A549 (cell line): ENCODE measurements at regions not wholly inside any gene's neighbourhood (a gene's known extent, or its start where the extent isn't known, plus 50 kb on each side); places are given as distances from the start of the nearest gene placed in this dataset.

Source experiments
- ATAC-seq, 2 experiments: fragments of 200-7000 bp in 1 of 2; fragments of >200 bp in 1 of 2; cut with Nextera tagmentation in 1 of 2; cut with Tn5 transposase in 1 of 2; 3 replicates each; pipeline versions ENCODE4 v1.8.0 to v1.9.1; 2018 to 2020; ENCODE audit warnings: mild to moderate bottlenecking in 1 of 2, moderate library complexity in 1 of 2
- CTCF ChIA-PET: fragments of 300-600 bp; sonication (Branson Sonifier 250); formaldehyde crosslinking; extraction: SDS; loops from one replicate; lab custom pipeline; 2021; ENCODE audit warnings: antibody characterized with exemption, inconsistent platforms; lab: Yijun Ruan, JAX
- POLR2A ChIA-PET: fragments of 350-600 bp; formaldehyde crosslinking; extraction: SDS; loops from one replicate; lab custom pipeline; 2021; ENCODE audit warnings: antibody characterized with exemption, inconsistent platforms; lab: Yijun Ruan, JAX
- DNase-seq, 2 experiments: peaks; one replicate each; pipeline versions ENCODE4 v3.0.0 to v3.0.0-alpha.2; 2011 to 2016; ENCODE audit warnings: low read depth in 1 of 2, low spot score in 1 of 2
- FAIRE-seq: peaks from 2 replicates; lab custom pipeline; 2011; peaks lifted over from hg19 to GRCh38; lab: Jason Lieb, UNC
- H3K27ac ChIP-seq, 2 experiments: fragments of >200 bp; sonication (Bioruptor Twin); formaldehyde crosslinking; 3 replicates each; pipeline ENCODE4 v1.5.1; 2016 to 2017
- H3K4me1 ChIP-seq: fragments of >200 bp; sonication (Bioruptor Twin); formaldehyde crosslinking; 3 replicates; pipeline ENCODE4 v1.6.1; 2016
- H3K4me2 ChIP-seq: fragments of >200 bp; sonication (Bioruptor Twin); formaldehyde crosslinking; 3 replicates; pipeline ENCODE4 v1.6.1; 2016
- H3K4me3 ChIP-seq: fragments of >200 bp; sonication (Bioruptor Twin); formaldehyde crosslinking; 3 replicates; pipeline ENCODE4 v1.5.1; 2016
- H3K9me3 ChIP-seq: fragments of >200 bp; sonication (Bioruptor Twin); formaldehyde crosslinking; 3 replicates; pipeline ENCODE4 v1.6.1; 2016
- BHLHE40 ChIP-seq: IDR thresholded peaks from 2 replicates; pipeline ENCODE4 v1.6.1; 2012; ENCODE audit warnings: low read depth, low read length, inconsistent platforms
- CBX8 ChIP-seq: fragments of 200-600 bp; sonication (generic); IDR thresholded peaks from 2 replicates; pipeline ENCODE4 v1.6.1; 2016
- CTCF ChIP-seq: fragments of >200 bp; sonication (Bioruptor Twin); formaldehyde crosslinking; IDR thresholded peaks from 3 replicates; pipeline ENCODE4 v1.5.1; 2016
- EHF ChIP-seq: fragments of 250-450 bp; sonication (Bioruptor Pico); IDR thresholded peaks from 2 replicates; pipeline ENCODE4 v1.5.0; 2020; ENCODE audit warnings: mild to moderate bottlenecking
- EP300 ChIP-seq, 2 experiments: fragments of >200 bp; sonication (Bioruptor Twin); formaldehyde crosslinking; IDR thresholded peaks; 2 replicates in 1 of 2; 3 replicates in 1 of 2; pipeline ENCODE4 v1.6.1; 2016 to 2017
- ESRRA ChIP-seq: fragments of 150-350 bp; IDR thresholded peaks from 2 replicates; pipeline ENCODE4 v1.6.1; 2014; ENCODE audit warnings: mild to moderate bottlenecking, low read length, borderline replicate concordance
- FOSL2 ChIP-seq, 2 experiments: fragments of 450-650 bp in 1 of 2; fragments of >200 bp in 1 of 2; sonication (Bioruptor Twin) in 1 of 2; formaldehyde crosslinking; IDR thresholded peaks; 2 replicates each; pipeline versions ENCODE4 v1.5.0 to v1.6.1; 2016 to 2020; ENCODE audit warnings: mild to moderate bottlenecking in 1 of 2, moderate library complexity in 1 of 2
- FOXS1 ChIP-seq: fragments of 250-450 bp; sonication (Bioruptor Pico); IDR thresholded peaks from 2 replicates; pipeline ENCODE4 v1.5.0; 2020; ENCODE audit warnings: mild to moderate bottlenecking, moderate library complexity
- HEYL ChIP-seq: fragments of 250-450 bp; sonication (Bioruptor Pico); IDR thresholded peaks from 2 replicates; pipeline ENCODE4 v1.8.0; 2021; ENCODE audit warnings: mild to moderate bottlenecking, moderate library complexity
- HOXB13 ChIP-seq: fragments of 250-450 bp; sonication (Bioruptor Pico); IDR thresholded peaks from 2 replicates; pipeline ENCODE4 v1.5.0; 2020; ENCODE audit warnings: low read depth, mild to moderate bottlenecking, moderate library complexity
- MAZ ChIP-seq: fragments of 150-350 bp; IDR thresholded peaks from 2 replicates; pipeline ENCODE4 v1.6.1; 2014; ENCODE audit warnings: antibody characterized with exemption, low read depth, low read length, borderline replicate concordance
- NFE2L2 ChIP-seq: fragments of 150-350 bp; conservative IDR thresholded peaks from 2 replicates; pipeline ENCODE4 v1.6.1; 2014; ENCODE audit warnings: low read length
- NPAS2 ChIP-seq: fragments of 250-450 bp; sonication (Bioruptor Pico); IDR thresholded peaks from 2 replicates; pipeline ENCODE4 v1.8.0; 2022; ENCODE audit warnings: mild to moderate bottlenecking, moderate library complexity, borderline replicate concordance
- NR3C1 ChIP-seq: fragments of >200 bp; sonication (Bioruptor Twin); formaldehyde crosslinking; IDR thresholded peaks from 3 replicates; pipeline ENCODE4 v1.6.1; 2017
- PBX3 ChIP-seq: IDR thresholded peaks from 2 replicates; pipeline ENCODE4 v1.6.1; 2012
- POLR2A ChIP-seq: IDR thresholded peaks from 2 replicates; pipeline ENCODE4 v1.6.1; 2012; ENCODE audit warnings: mild to moderate bottlenecking, low read length
- POLR2AphosphoS2 ChIP-seq: conservative IDR thresholded peaks from 2 replicates; pipeline ENCODE4 v1.6.1; 2012; ENCODE audit warnings: low read length, improper control_type of control experiment, inconsistent platforms
- RARB ChIP-seq: fragments of 250-450 bp; sonication (Bioruptor Pico); IDR thresholded peaks from 2 replicates; pipeline ENCODE4 v1.8.0; 2021; ENCODE audit warnings: mild to moderate bottlenecking, moderate library complexity
- SMC3 ChIP-seq: fragments of >200 bp; sonication (Bioruptor Twin); formaldehyde crosslinking; IDR thresholded peaks from 3 replicates; pipeline ENCODE4 v1.6.1; 2018; ENCODE audit warnings: inconsistent platforms
- TFCP2L1 ChIP-seq: fragments of 250-450 bp; sonication (Bioruptor Pico); IDR thresholded peaks from 2 replicates; pipeline ENCODE4 v1.5.0; 2021; ENCODE audit warnings: mild to moderate bottlenecking
- TP53 ChIP-seq: fragments of 250-450 bp; sonication (Bioruptor Pico); IDR thresholded peaks from 2 replicates; pipeline ENCODE4 v1.5.0; 2021; ENCODE audit warnings: mild to moderate bottlenecking, moderate library complexity
- ZC3H11A ChIP-seq: fragments of 450-650 bp; IDR thresholded peaks from 2 replicates; pipeline ENCODE4 v1.6.1; 2014; ENCODE audit warnings: antibody characterized with exemption, mild to moderate bottlenecking
- ZNF302 ChIP-seq: fragments of 250-450 bp; sonication (Bioruptor Pico); IDR thresholded peaks from 2 replicates; pipeline ENCODE4 v1.9.0; 2021; ENCODE audit warnings: inconsistent platforms, mild to moderate bottlenecking, moderate library complexity
- WGBS: methylation state at CpG from one replicate; pipeline ENCODE4 v1.1.6; 2017; ENCODE audit errors: missing lambda C conversion rate; 5-methylcytosine and 5-hydroxymethylcytosine counted together
- TF ChIP-seq, protein P1 (sequence below): fragments of 200-600 bp; sonication (generic); IDR thresholded peaks from 2 replicates; pipeline ENCODE4 v1.6.1; 2016; ENCODE audit warnings: antibody characterized with exemption, mild to moderate bottlenecking, moderate library complexity
- TF ChIP-seq, protein P2 (sequence below): fragments of >200 bp; sonication (Bioruptor Twin); formaldehyde crosslinking; IDR thresholded peaks from 2 replicates; pipeline ENCODE4 v1.6.1; 2016
- TF ChIP-seq, protein P3 (sequence below): fragments of 250-450 bp; sonication (Bioruptor Pico); IDR thresholded peaks from 2 replicates; pipeline ENCODE4 v1.5.0; 2021; ENCODE audit warnings: mild to moderate bottlenecking, moderate library complexity, borderline replicate concordance
- TF ChIP-seq, protein P4 (sequence below): IDR thresholded peaks from 2 replicates; pipeline ENCODE4 v1.6.1; 2012; ENCODE audit warnings: low read depth, borderline replicate concordance

- ATAC-seq (no peak), DNase-seq (no peak), FAIRE-seq (no peak)
- no peaks in the 10 kb centered on the region for H3K4me1 ChIP-seq
- WGBS = 58% methylated on average over 1 of the region's 1 CpG
- H3K9me3 ChIP-seq = no peaks in the 10 kb centered on the region
- no peak overlapping the region for H3K4me2 ChIP-seq
- no peak overlapping the region for H3K27ac ChIP-seq
- ChIA-PET CTCF (no interaction called here), POLR2A (no interaction called here)
- no peak for TF ChIP-seq EHF (CRISPR knock-in tag)
- no peak for TF ChIP-seq POLR2AphosphoS2
- no peak for TF ChIP-seq ESRRA
- TF ChIP-seq PBX3 = no peak
- TF ChIP-seq SMC3 = no peak
- TF ChIP-seq HOXB13 (CRISPR knock-in tag) = no peak
- TF ChIP-seq POLR2A = no peak
- TF ChIP-seq, protein P1, sequence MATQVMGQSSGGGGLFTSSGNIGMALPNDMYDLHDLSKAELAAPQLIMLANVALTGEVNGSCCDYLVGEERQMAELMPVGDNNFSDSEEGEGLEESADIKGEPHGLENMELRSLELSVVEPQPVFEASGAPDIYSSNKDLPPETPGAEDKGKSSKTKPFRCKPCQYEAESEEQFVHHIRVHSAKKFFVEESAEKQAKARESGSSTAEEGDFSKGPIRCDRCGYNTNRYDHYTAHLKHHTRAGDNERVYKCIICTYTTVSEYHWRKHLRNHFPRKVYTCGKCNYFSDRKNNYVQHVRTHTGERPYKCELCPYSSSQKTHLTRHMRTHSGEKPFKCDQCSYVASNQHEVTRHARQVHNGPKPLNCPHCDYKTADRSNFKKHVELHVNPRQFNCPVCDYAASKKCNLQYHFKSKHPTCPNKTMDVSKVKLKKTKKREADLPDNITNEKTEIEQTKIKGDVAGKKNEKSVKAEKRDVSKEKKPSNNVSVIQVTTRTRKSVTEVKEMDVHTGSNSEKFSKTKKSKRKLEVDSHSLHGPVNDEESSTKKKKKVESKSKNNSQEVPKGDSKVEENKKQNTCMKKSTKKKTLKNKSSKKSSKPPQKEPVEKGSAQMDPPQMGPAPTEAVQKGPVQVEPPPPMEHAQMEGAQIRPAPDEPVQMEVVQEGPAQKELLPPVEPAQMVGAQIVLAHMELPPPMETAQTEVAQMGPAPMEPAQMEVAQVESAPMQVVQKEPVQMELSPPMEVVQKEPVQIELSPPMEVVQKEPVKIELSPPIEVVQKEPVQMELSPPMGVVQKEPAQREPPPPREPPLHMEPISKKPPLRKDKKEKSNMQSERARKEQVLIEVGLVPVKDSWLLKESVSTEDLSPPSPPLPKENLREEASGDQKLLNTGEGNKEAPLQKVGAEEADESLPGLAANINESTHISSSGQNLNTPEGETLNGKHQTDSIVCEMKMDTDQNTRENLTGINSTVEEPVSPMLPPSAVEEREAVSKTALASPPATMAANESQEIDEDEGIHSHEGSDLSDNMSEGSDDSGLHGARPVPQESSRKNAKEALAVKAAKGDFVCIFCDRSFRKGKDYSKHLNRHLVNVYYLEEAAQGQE = no peak
- TF ChIP-seq FOSL2 (IDR thresholded peaks at IDR 0.05) = no peak
- TF ChIP-seq FOSL2 (CRISPR knock-in tag; IDR thresholded peaks at IDR 0.05) = no peak
- no peak for TF ChIP-seq ZNF302 (CRISPR knock-in tag)
- no peak for TF ChIP-seq CBX8
- TF ChIP-seq BHLHE40 = no peak
- no peak for TF ChIP-seq NPAS2 (CRISPR knock-in tag)
- TF ChIP-seq TP53 (CRISPR knock-in tag) = no peak
- no peak for TF ChIP-seq MAZ
- TF ChIP-seq EP300 (IDR thresholded peaks at IDR 0.05) = no peak
- TF ChIP-seq, protein P2, sequence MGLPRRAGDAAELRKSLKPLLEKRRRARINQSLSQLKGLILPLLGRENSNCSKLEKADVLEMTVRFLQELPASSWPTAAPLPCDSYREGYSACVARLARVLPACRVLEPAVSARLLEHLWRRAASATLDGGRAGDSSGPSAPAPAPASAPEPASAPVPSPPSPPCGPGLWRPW = no peak
- no peak for TF ChIP-seq FOXS1 (CRISPR knock-in tag)
- TF ChIP-seq NR3C1 = no peak
- no peak for TF ChIP-seq RARB
- H3K4me3 ChIP-seq = no peak overlapping the region
Measured at GRCh38 chr5:100432741-100433140, 102.4 kb upstream of the FAM174A start.

DNA sequence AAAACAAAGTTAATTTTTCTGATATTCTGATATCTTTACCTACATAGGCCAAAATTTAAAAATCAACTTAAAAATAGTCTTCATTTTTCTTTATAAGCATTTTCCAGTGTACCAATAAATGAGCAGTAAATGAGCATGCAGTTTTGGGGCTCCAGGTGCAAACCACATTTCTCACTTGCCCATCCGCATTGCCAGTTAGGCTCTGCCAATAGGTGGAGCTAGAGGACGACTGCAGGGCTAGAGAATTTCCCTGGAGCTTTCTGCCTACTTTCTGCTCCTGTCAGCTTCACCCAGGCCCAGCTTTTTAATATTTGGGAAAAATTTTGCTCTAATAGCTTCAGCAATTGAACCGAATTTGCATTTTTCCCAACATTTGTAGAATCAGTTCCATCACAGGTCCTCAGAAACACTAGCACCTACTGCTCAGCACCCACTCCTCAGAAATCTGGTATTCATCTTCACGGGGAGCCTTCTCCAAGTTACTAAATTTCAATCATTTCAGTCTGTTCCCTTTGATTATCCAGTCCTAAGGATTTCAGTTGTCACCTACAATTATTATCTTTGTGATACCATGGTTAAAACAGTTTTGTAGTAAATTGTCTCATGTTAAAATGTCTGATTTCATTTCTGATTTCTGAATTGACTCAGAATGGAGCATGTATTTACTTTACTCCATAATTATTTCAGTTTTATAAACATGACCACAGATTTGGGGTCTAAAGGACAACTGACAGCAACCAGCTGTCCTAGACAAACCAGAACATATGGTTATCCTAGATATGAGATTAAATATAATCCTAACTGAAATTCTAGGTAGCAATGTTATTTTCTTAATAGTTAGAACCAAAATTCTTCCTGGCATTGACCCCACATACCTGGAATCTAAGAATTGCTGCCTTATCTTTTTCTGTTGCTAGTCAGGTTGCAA is 104.6 kb upstream of the FAM174A start:
- DNase-seq = peak; percentile 5 to 41
- POLR2A ChIA-PET = no interaction called here
- Histone ChIP-seq H3K4me1 (no peaks in the 10 kb centered on the region), H3K4me3 (no peak overlapping the region), H3K4me2 (no peak overlapping the region), H3K27ac (no peak overlapping the region), H3K9me3 (no peaks in the 10 kb centered on the region)
- CTCF ChIA-PET = interaction anchor here (0.7 to 1.0 kb wide), 5 partner anchors 13 to 964 kb away, joined by 3 to 4 read pairs (median 4); no protein-coding TSS in a partner anchor
- peak; percentile 56 to 77; a peak in 4 of 6 replicates for ATAC-seq
- 26% methylated on average over 4 of the region's 4 CpGs for WGBS
- FAIRE-seq = no peak
- TF ChIP-seq CTCF (peak; percentile 72), NFE2L2 (no peak), TFCP2L1 (CRISPR knock-in tag) (no peak), ZC3H11A (no peak), HEYL (CRISPR knock-in tag) (no peak), PBX3 (no peak)
- TF ChIP-seq, protein P3, sequence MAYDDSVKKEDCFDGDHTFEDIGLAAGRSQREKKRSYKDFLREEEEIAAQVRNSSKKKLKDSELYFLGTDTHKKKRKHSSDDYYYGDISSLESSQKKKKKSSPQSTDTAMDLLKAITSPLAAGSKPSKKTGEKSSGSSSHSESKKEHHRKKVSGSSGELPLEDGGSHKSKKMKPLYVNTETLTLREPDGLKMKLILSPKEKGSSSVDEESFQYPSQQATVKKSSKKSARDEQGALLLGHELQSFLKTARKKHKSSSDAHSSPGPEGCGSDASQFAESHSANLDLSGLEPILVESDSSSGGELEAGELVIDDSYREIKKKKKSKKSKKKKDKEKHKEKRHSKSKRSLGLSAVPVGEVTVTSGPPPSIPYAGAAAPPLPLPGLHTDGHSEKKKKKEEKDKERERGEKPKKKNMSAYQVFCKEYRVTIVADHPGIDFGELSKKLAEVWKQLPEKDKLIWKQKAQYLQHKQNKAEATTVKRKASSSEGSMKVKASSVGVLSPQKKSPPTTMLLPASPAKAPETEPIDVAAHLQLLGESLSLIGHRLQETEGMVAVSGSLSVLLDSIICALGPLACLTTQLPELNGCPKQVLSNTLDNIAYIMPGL (CRISPR knock-in tag) = no peak
- TF ChIP-seq, protein P4, sequence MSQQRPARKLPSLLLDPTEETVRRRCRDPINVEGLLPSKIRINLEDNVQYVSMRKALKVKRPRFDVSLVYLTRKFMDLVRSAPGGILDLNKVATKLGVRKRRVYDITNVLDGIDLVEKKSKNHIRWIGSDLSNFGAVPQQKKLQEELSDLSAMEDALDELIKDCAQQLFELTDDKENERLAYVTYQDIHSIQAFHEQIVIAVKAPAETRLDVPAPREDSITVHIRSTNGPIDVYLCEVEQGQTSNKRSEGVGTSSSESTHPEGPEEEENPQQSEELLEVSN = no peak
